ENCODE measurements at regions not wholly inside any gene's neighbourhood (a gene's known extent, or its start where the extent isn't known, plus 50 kb on each side); places are given as distances from the start of the nearest gene placed in this dataset.
"Not testable (repeated sequence)": the region's sequence is repeated elsewhere in the genome, so short reads cannot be mapped to it uniquely, and the experiment has no call there.

DNA sequence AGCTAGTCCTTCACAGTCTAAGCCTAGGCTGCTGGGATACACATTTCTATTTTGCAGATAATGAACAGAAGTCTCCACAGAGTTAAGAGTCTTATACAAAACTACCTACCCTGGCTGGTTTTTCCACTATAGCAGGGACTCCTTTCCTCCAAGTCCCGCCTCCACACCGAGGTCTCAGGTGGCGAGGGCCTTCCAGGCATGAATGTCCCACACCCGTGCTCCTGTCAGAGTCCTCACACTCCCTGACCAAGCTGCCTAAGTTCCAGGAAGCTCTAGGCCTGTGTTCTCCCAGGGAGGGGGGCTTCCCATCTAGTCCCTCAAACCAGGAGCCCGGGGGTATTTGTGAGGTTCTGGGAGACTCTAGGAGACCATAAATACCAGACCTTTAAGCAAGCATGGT is 293.2 kb downstream of the BCL2L11 start:
- not testable (repeated sequence) for TF ChIP-seq POLR2A (IDR thresholded peaks at IDR 0.05)
- TF ChIP-seq, protein P1, sequence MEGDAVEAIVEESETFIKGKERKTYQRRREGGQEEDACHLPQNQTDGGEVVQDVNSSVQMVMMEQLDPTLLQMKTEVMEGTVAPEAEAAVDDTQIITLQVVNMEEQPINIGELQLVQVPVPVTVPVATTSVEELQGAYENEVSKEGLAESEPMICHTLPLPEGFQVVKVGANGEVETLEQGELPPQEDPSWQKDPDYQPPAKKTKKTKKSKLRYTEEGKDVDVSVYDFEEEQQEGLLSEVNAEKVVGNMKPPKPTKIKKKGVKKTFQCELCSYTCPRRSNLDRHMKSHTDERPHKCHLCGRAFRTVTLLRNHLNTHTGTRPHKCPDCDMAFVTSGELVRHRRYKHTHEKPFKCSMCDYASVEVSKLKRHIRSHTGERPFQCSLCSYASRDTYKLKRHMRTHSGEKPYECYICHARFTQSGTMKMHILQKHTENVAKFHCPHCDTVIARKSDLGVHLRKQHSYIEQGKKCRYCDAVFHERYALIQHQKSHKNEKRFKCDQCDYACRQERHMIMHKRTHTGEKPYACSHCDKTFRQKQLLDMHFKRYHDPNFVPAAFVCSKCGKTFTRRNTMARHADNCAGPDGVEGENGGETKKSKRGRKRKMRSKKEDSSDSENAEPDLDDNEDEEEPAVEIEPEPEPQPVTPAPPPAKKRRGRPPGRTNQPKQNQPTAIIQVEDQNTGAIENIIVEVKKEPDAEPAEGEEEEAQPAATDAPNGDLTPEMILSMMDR (IDR thresholded peaks at IDR 0.05): not testable (repeated sequence)

Data from esophagus squamous epithelium (tissue), 4 donors.